Right lobe of liver (tissue), 4 donors: ENCODE measurements at regions not wholly inside any gene's neighbourhood (a gene's known extent, or its start where the extent isn't known, plus 50 kb on each side); places are given as distances from the start of the nearest gene placed in this dataset.

Experiments
- CTCF ChIP-seq, 4 donors: fragments of 200-600 bp in 3 of 4; fragments of 450-650 bp in 1 of 4; IDR thresholded peaks; one replicate each; pipeline versions ENCODE4 v1.5.1 to v1.8.0; 2016 to 2022; ENCODE audit warnings: antibody characterized with exemption in 4 of 4, mild to moderate bottlenecking in 2 of 4
- POLR2A ChIP-seq: fragments of 450-650 bp; IDR thresholded peaks from one replicate; pipeline ENCODE4 v1.6.1; 2017; ENCODE audit warnings: antibody characterized with exemption, mild to moderate bottlenecking
- donor health status: DM: no; HTN: no; CAD: no.
- donor health status: DM: no; HTN: no; CAD: no.
- donor health status: DM: no; HTN: yes; CAD: no.

DNA sequence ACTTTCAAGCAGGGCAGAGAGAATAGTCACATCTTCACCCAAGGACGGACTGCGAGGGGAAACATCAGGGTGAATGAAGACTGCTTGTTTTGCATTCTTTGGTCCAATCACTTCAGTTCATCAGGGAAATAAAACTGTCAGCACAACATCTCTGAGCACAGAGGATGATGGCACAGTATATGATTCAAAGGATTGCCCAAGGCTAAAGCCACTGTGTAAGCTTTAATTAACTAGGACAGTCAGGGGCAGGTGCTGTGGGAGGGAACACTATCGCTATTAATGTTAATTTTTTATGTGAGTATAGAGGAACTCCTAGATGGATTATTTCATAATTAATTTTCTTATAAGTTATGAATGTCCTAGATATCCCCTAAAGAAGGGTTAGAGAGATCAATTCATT, 112.1 kb downstream of the BASP1 start:
- TF ChIP-seq CTCF (IDR thresholded peaks at IDR 0.05) (no peak), POLR2A (no peak)
